HEK293 (cell line): ENCODE measurements at regions not wholly inside any gene's neighbourhood (a gene's known extent, or its start where the extent isn't known, plus 50 kb on each side); places are given as distances from the start of the nearest gene placed in this dataset.

Source experiments
- BCL11A ChIP-seq: fragments of 450-650 bp; formaldehyde crosslinking; IDR thresholded peaks from 2 replicates; pipeline ENCODE4 v1.5.1; 2016; ENCODE audit warnings: low read depth, missing biosample characterization, missing genetic modification characterization
- FEZF1 ChIP-seq: fragments of 450-650 bp; formaldehyde crosslinking; IDR thresholded peaks from 2 replicates; pipeline ENCODE4 v1.5.1; 2016; ENCODE audit warnings: missing biosample characterization, missing genetic modification characterization
- GLIS1 ChIP-seq: fragments of 450-650 bp; formaldehyde crosslinking; IDR thresholded peaks from 2 replicates; pipeline ENCODE4 v1.5.1; 2016; ENCODE audit warnings: missing biosample characterization, missing genetic modification characterization
- HOXA7 ChIP-seq: sonication (generic); formaldehyde crosslinking; IDR thresholded peaks from 2 replicates; pipeline ENCODE4 v1.8.1; 2022; ENCODE audit warnings: missing genetic modification reagents, borderline replicate concordance
- IKZF3 ChIP-seq: fragments of 450-650 bp; IDR thresholded peaks from 2 replicates; pipeline ENCODE4 v1.5.0; 2018; ENCODE audit warnings: missing biosample characterization, mild to moderate bottlenecking, missing genetic modification characterization, moderate library complexity
- KLF9 ChIP-seq: fragments of 450-650 bp; formaldehyde crosslinking; IDR thresholded peaks from 2 replicates; pipeline ENCODE4 v1.5.1; 2016; ENCODE audit warnings: missing biosample characterization, missing genetic modification characterization, low read depth
- MZF1 ChIP-seq: fragments of 450-650 bp; formaldehyde crosslinking; IDR thresholded peaks from 2 replicates; pipeline ENCODE4 v1.5.1; 2017; ENCODE audit warnings: missing biosample characterization, missing genetic modification characterization, borderline replicate concordance
- OVOL3 ChIP-seq: fragments of 450-650 bp; formaldehyde crosslinking; IDR thresholded peaks from 2 replicates; pipeline ENCODE4 v1.5.1; 2016; ENCODE audit warnings: missing biosample characterization, missing genetic modification characterization
- ZBTB7A ChIP-seq: fragments of 450-650 bp; formaldehyde crosslinking; IDR thresholded peaks from 2 replicates; pipeline ENCODE4 v1.5.1; 2016; ENCODE audit warnings: low read depth, missing biosample characterization, missing genetic modification characterization
- ZFP41 ChIP-seq: fragments of 450-650 bp; formaldehyde crosslinking; IDR thresholded peaks from 2 replicates; pipeline ENCODE4 v1.5.1; 2016; ENCODE audit warnings: missing biosample characterization, missing genetic modification characterization, borderline replicate concordance
- ZNF10 ChIP-seq: fragments of 450-650 bp; formaldehyde crosslinking; IDR thresholded peaks from 2 replicates; pipeline ENCODE4 v1.5.1; 2017; ENCODE audit warnings: missing biosample characterization, missing genetic modification characterization
- ZNF112 ChIP-seq: fragments of 450-650 bp; formaldehyde crosslinking; IDR thresholded peaks from 2 replicates; pipeline ENCODE4 v1.5.0; 2017; ENCODE audit warnings: missing biosample characterization, missing genetic modification characterization
- ZNF114 ChIP-seq: fragments of 450-650 bp; formaldehyde crosslinking; IDR thresholded peaks from 2 replicates; pipeline ENCODE4 v1.5.0; 2017; ENCODE audit warnings: missing biosample characterization, missing genetic modification characterization
- ZNF155 ChIP-seq: fragments of 450-650 bp; formaldehyde crosslinking; IDR thresholded peaks from 2 replicates; pipeline ENCODE4 v1.5.1; 2016; ENCODE audit warnings: missing biosample characterization, missing genetic modification characterization
- ZNF211 ChIP-seq: fragments of 450-650 bp; formaldehyde crosslinking; IDR thresholded peaks from 2 replicates; pipeline ENCODE4 v1.5.1; 2016; ENCODE audit warnings: low read depth, missing biosample characterization, missing genetic modification characterization
- ZNF239 ChIP-seq: fragments of 450-650 bp; formaldehyde crosslinking; IDR thresholded peaks from 2 replicates; pipeline ENCODE4 v1.5.1; 2016; ENCODE audit warnings: missing biosample characterization, missing genetic modification characterization
- ZNF266 ChIP-seq: fragments of 450-650 bp; formaldehyde crosslinking; IDR thresholded peaks from 2 replicates; pipeline ENCODE4 v1.5.1; 2016; ENCODE audit warnings: missing biosample characterization, missing genetic modification characterization, low read depth
- ZNF335 ChIP-seq: fragments of 450-650 bp; formaldehyde crosslinking; conservative IDR thresholded peaks from 2 replicates; pipeline ENCODE4 v1.5.1; 2016; ENCODE audit warnings: missing biosample characterization, missing genetic modification characterization
- ZNF624 ChIP-seq: fragments of 450-650 bp; formaldehyde crosslinking; IDR thresholded peaks from 2 replicates; pipeline ENCODE4 v1.5.1; 2017; ENCODE audit warnings: missing biosample characterization, missing genetic modification characterization
- ZNF629 ChIP-seq: fragments of 450-650 bp; formaldehyde crosslinking; IDR thresholded peaks from 2 replicates; pipeline ENCODE4 v1.5.1; 2017; ENCODE audit warnings: missing biosample characterization, missing genetic modification characterization
- ZNF660 ChIP-seq: fragments of 450-650 bp; IDR thresholded peaks from 2 replicates; pipeline ENCODE4 v1.5.1; 2018; ENCODE audit warnings: missing biosample characterization, mild to moderate bottlenecking, missing genetic modification characterization
- ZNF830 ChIP-seq: fragments of 450-650 bp; IDR thresholded peaks from 2 replicates; pipeline ENCODE4 v1.5.0; 2018; ENCODE audit warnings: missing biosample characterization, missing genetic modification characterization, low read depth, mild to moderate bottlenecking, moderate library complexity
- TF ChIP-seq, protein P1 (sequence below): fragments of 450-650 bp; formaldehyde crosslinking; conservative IDR thresholded peaks from 2 replicates; pipeline ENCODE4 v1.5.1; 2016; ENCODE audit warnings: low read depth, missing biosample characterization, missing genetic modification characterization
- TF ChIP-seq, protein P2 (sequence below): fragments of 450-650 bp; IDR thresholded peaks from 2 replicates; pipeline ENCODE4 v1.5.1; 2018; ENCODE audit warnings: missing biosample characterization, mild to moderate bottlenecking, missing genetic modification characterization
- TF ChIP-seq, protein P3 (sequence below): fragments of 450-650 bp; formaldehyde crosslinking; IDR thresholded peaks from 2 replicates; pipeline ENCODE4 v1.5.1; 2016; ENCODE audit warnings: missing biosample characterization, missing genetic modification characterization
- TF ChIP-seq, protein P4 (sequence below): fragments of 450-650 bp; formaldehyde crosslinking; IDR thresholded peaks from 2 replicates; pipeline ENCODE4 v1.5.1; 2016; ENCODE audit warnings: missing biosample characterization, missing genetic modification characterization
- TF ChIP-seq, protein P5 (sequence below): IDR thresholded peaks from 2 replicates; pipeline ENCODE4 v1.6.1; 2011; ENCODE audit warnings: mild to moderate bottlenecking, low read depth, low read length, borderline replicate concordance
- TF ChIP-seq, protein P6 (sequence below): fragments of 450-650 bp; formaldehyde crosslinking; IDR thresholded peaks from 2 replicates; pipeline ENCODE4 v1.5.1; 2017; ENCODE audit warnings: missing biosample characterization, missing genetic modification characterization

DNA sequence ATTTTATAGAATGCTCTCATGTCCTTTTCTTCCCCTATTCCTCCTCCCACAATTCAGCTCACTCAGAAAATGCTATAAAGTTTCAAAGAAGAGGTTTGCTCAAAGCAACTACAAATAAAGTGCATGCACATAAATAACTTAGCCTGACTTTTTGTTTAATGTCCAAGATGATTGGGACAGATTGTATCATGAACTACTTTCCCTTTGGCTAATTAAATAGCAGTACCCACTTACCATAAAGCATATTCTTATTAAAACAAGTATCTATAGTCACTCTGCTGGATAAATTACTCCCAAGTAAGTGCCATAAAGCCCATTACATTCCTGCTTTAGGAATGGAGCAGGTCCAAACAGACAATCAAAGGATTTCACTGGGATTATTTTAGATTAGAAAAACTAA is 576.0 kb downstream of the LMO4 start (continued):
- TF ChIP-seq, protein P1, sequence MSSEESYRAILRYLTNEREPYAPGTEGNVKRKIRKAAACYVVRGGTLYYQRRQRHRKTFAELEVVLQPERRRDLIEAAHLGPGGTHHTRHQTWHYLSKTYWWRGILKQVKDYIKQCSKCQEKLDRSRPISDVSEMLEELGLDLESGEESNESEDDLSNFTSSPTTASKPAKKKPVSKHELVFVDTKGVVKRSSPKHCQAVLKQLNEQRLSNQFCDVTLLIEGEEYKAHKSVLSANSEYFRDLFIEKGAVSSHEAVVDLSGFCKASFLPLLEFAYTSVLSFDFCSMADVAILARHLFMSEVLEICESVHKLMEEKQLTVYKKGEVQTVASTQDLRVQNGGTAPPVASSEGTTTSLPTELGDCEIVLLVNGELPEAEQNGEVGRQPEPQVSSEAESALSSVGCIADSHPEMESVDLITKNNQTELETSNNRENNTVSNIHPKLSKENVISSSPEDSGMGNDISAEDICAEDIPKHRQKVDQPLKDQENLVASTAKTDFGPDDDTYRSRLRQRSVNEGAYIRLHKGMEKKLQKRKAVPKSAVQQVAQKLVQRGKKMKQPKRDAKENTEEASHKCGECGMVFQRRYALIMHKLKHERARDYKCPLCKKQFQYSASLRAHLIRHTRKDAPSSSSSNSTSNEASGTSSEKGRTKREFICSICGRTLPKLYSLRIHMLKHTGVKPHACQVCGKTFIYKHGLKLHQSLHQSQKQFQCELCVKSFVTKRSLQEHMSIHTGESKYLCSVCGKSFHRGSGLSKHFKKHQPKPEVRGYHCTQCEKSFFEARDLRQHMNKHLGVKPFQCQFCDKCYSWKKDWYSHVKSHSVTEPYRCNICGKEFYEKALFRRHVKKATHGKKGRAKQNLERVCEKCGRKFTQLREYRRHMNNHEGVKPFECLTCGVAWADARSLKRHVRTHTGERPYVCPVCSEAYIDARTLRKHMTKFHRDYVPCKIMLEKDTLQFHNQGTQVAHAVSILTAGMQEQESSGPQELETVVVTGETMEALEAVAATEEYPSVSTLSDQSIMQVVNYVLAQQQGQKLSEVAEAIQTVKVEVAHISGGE (tag by site-specific recombination) = no peak
- TF ChIP-seq, protein P2, sequence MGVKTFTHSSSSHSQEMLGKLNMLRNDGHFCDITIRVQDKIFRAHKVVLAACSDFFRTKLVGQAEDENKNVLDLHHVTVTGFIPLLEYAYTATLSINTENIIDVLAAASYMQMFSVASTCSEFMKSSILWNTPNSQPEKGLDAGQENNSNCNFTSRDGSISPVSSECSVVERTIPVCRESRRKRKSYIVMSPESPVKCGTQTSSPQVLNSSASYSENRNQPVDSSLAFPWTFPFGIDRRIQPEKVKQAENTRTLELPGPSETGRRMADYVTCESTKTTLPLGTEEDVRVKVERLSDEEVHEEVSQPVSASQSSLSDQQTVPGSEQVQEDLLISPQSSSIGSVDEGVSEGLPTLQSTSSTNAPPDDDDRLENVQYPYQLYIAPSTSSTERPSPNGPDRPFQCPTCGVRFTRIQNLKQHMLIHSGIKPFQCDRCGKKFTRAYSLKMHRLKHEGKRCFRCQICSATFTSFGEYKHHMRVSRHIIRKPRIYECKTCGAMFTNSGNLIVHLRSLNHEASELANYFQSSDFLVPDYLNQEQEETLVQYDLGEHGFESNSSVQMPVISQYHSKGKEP (tag by site-specific recombination) = peak; percentile 75
- TF ChIP-seq ZNF114 (tag by site-specific recombination) = no peak
- peak; percentile 22; the same call in 1 of the 2 replicates for TF ChIP-seq GLIS1 (tag by site-specific recombination)
- TF ChIP-seq, protein P3, sequence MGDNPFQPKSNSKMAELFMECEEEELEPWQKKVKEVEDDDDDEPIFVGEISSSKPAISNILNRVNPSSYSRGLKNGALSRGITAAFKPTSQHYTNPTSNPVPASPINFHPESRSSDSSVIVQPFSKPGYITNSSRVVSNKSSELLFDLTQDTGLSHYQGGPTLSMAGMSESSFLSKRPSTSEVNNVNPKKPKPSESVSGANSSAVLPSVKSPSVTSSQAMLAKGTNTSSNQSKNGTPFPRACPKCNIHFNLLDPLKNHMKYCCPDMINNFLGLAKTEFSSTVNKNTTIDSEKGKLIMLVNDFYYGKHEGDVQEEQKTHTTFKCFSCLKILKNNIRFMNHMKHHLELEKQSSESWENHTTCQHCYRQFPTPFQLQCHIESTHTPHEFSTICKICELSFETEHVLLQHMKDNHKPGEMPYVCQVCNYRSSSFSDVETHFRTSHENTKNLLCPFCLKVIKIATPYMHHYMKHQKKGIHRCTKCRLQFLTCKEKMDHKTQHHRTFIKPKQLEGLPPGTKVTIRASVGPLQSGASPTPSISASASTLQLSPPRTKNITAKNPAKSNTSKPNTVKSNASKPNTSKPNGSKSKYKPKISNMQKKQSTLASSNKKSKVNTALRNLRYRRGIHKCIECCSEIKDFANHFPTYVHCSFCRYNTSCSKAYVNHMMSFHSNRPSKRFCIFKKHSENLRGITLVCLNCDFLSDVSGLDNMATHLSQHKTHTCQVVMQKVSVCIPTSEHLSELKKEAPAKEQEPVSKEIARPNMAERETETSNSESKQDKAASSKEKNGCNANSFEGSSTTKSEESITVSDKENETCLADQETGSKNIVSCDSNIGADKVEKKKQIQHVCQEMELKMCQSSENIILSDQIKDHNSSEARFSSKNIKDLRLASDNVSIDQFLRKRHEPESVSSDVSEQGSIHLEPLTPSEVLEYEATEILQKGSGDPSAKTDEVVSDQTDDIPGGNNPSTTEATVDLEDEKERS (tag by site-specific recombination) = no peak
- TF ChIP-seq ZNF266 = no peak
- no peak for TF ChIP-seq HOXA7 (CRISPR knock-in tag)
- peak; percentile 30; the same call in 1 of the 2 replicates for TF ChIP-seq MZF1
- no peak for TF ChIP-seq ZNF155 (tag by site-specific recombination)
- TF ChIP-seq ZNF211 (tag by site-specific recombination) = no peak
- TF ChIP-seq ZNF239 (tag by site-specific recombination) = no peak
- TF ChIP-seq, protein P4, sequence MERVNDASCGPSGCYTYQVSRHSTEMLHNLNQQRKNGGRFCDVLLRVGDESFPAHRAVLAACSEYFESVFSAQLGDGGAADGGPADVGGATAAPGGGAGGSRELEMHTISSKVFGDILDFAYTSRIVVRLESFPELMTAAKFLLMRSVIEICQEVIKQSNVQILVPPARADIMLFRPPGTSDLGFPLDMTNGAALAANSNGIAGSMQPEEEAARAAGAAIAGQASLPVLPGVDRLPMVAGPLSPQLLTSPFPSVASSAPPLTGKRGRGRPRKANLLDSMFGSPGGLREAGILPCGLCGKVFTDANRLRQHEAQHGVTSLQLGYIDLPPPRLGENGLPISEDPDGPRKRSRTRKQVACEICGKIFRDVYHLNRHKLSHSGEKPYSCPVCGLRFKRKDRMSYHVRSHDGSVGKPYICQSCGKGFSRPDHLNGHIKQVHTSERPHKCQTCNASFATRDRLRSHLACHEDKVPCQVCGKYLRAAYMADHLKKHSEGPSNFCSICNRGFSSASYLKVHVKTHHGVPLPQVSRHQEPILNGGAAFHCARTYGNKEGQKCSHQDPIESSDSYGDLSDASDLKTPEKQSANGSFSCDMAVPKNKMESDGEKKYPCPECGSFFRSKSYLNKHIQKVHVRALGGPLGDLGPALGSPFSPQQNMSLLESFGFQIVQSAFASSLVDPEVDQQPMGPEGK (tag by site-specific recombination) = no peak
- no peak for TF ChIP-seq ZNF660 (tag by site-specific recombination)
- no peak for TF ChIP-seq BCL11A (tag by site-specific recombination)
- TF ChIP-seq OVOL3 (tag by site-specific recombination) = 0 out of 2 replicates have a peak, but pooled peaks have one; percentile 70
- TF ChIP-seq, protein P5, sequence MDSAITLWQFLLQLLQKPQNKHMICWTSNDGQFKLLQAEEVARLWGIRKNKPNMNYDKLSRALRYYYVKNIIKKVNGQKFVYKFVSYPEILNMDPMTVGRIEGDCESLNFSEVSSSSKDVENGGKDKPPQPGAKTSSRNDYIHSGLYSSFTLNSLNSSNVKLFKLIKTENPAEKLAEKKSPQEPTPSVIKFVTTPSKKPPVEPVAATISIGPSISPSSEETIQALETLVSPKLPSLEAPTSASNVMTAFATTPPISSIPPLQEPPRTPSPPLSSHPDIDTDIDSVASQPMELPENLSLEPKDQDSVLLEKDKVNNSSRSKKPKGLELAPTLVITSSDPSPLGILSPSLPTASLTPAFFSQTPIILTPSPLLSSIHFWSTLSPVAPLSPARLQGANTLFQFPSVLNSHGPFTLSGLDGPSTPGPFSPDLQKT = no peak
- TF ChIP-seq ZBTB7A = no peak
- TF ChIP-seq ZNF112 = no peak
- no peak for TF ChIP-seq ZNF624 (tag by site-specific recombination)
- no peak for TF ChIP-seq ZFP41 (tag by site-specific recombination)
- TF ChIP-seq ZNF830 (tag by site-specific recombination) = no peak
- TF ChIP-seq, protein P6, sequence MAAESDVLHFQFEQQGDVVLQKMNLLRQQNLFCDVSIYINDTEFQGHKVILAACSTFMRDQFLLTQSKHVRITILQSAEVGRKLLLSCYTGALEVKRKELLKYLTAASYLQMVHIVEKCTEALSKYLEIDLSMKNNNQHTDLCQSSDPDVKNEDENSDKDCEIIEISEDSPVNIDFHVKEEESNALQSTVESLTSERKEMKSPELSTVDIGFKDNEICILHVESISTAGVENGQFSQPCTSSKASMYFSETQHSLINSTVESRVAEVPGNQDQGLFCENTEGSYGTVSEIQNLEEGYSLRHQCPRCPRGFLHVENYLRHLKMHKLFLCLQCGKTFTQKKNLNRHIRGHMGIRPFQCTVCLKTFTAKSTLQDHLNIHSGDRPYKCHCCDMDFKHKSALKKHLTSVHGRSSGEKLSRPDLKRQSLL (tag by site-specific recombination) = no peak
- peak; percentile 37; the same call in 1 of the 2 replicates for TF ChIP-seq FEZF1 (tag by site-specific recombination)
- TF ChIP-seq IKZF3 (tag by site-specific recombination) = 0 out of 2 replicates have a peak, but pooled peaks have one; percentile 16
- no peak for TF ChIP-seq ZNF335
- no peak for TF ChIP-seq ZNF10 (tag by site-specific recombination)
- no peak for TF ChIP-seq KLF9 (tag by site-specific recombination)
- TF ChIP-seq ZNF629 (tag by site-specific recombination) = no peak
